Esophagus squamous epithelium (tissue), 4 donors: ENCODE measurements at regions not wholly inside any gene's neighbourhood (a gene's known extent, or its start where the extent isn't known, plus 50 kb on each side); places are given as distances from the start of the nearest gene placed in this dataset.

Source experiments
- CTCF ChIP-seq, 6 experiments: fragments of 450-650 bp in 4 of 6; fragments of 200-600 bp in 2 of 6; sonication (generic) in 2 of 6; IDR thresholded peaks; one replicate each; pipeline ENCODE4 v1.5.1; 2016 to 2019; ENCODE audit warnings: antibody characterized with exemption in 6 of 6, mild to moderate bottlenecking in 4 of 6, moderate library complexity in 4 of 6
- POLR2A ChIP-seq, 4 donors: fragments of 450-650 bp; IDR thresholded peaks; one replicate each; pipeline ENCODE4 v1.6.1; 2017; ENCODE audit warnings: antibody characterized with exemption in 4 of 4, mild to moderate bottlenecking in 4 of 4, moderate library complexity in 3 of 4

DNA sequence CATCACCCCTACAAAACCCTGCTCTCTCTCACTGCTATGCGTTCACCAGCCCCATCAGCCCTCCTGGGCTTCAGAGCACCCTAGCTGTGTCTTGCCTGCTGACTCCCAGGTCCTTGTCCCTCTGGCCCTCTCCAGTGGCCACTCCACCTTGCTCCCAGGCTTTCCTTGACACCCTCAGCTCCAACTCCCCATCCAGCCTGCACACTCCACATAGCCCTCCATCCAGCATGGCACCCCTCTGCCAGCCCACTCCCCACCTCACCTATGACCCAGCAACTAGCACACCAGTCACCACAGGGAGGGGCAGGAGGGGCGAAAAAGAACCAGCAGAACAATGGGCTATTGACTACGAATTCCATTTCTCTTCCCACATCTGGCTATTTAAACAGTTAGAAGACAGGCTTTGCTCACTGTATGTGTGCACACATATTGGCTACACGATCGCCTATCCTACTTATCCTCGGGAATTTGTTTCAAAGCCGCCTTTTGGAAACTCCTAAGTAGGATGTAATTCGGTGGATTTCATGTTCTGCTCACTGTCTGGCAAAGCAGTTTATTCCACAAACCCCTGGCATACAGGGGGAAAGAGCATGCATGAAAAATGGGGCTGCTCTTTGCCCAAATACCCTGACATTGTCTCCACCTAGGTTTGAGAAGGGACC, 195.3 kb downstream of the SMAD2 start:
- no peak for TF ChIP-seq CTCF (IDR thresholded peaks at IDR 0.05)
- no peak for TF ChIP-seq POLR2A (IDR thresholded peaks at IDR 0.05)
